IPS-20b (cell line): ENCODE measurements at regions not wholly inside any gene's neighbourhood (a gene's known extent, or its start where the extent isn't known, plus 50 kb on each side); places are given as distances from the start of the nearest gene placed in this dataset.

ENCODE experiments used
- H3K27ac ChIP-seq: one replicate; pipeline ENCODE4 v1.5.1; 2013; ENCODE audit warnings: low read length
- H3K27me3 ChIP-seq: 2 replicates; pipeline ENCODE4 v1.6.1; 2013; ENCODE audit warnings: mild to moderate bottlenecking, low read length, inconsistent platforms; ENCODE audit not compliant: insufficient read depth
- H3K36me3 ChIP-seq: 2 replicates; pipeline ENCODE4 v1.6.1; 2013; ENCODE audit warnings: low read depth, mild to moderate bottlenecking, inconsistent platforms, low read length, moderate library complexity; ENCODE audit not compliant: insufficient read depth
- H3K4me1 ChIP-seq: 2 replicates; pipeline ENCODE4 v1.6.1; 2013; ENCODE audit warnings: mild to moderate bottlenecking, control low read depth, inconsistent platforms, low read length, moderate library complexity; ENCODE audit not compliant: insufficient read depth
- H3K4me3 ChIP-seq: 2 replicates; pipeline ENCODE4 v1.5.1; 2013; ENCODE audit warnings: mild to moderate bottlenecking, low read length, inconsistent platforms
- H3K9ac ChIP-seq: 2 replicates; pipeline ENCODE4 v1.6.1; 2013; ENCODE audit warnings: low read depth, mild to moderate bottlenecking, inconsistent platforms, low read length, moderate library complexity
- H3K9me3 ChIP-seq: 2 replicates; pipeline ENCODE4 v1.6.1; 2013; ENCODE audit warnings: mild to moderate bottlenecking, low read depth, low read length, inconsistent platforms; ENCODE audit not compliant: insufficient read depth

DNA sequence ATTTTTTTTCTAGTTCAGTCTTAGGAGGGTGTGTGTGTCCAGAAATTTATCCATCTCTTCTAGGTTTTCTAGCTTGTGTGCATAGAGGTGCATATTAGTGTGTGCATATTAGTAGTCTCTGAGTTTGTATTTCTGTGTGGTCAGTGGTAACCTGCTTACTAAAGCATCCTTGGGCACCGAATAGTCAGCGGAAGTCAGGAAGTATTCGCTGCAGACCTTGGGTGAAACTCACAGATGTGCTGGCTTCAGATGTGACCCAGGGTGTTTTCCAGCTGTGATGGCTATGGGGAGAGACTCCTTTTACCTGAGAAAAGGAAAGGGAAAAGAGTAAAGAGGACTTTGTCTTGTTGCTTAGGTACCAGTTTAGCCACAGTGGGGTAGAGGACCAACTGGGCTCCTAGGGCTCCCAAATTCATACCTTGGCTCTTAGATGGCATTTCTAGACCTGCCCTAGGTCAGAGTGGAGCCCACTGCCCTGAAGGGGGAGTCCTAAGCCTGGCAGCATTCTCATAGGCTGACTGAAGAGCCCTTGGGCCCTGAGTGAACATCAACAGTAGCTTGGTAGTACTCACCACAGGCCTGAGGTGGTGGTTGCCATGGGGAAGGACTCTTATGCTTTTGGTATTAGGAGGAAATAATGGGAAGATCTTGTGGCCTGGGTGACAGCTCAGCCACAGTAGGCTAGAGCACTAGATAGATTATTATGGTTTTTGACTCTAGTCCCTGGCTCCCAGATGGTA is 286.0 kb upstream of the ZPLD1 start:
- Histone ChIP-seq H3K36me3 (no peaks in the 10 kb centered on the region), H3K27me3 (no peaks in the 10 kb centered on the region), H3K27ac (no peak overlapping the region), H3K9me3 (peaks cover 10% of the 10 kb centered on the region; the same call in 1 of the 2 replicates), H3K4me3 (no peak overlapping the region), H3K4me1 (no peaks in the 10 kb centered on the region), H3K9ac (no peak overlapping the region)

DNA sequence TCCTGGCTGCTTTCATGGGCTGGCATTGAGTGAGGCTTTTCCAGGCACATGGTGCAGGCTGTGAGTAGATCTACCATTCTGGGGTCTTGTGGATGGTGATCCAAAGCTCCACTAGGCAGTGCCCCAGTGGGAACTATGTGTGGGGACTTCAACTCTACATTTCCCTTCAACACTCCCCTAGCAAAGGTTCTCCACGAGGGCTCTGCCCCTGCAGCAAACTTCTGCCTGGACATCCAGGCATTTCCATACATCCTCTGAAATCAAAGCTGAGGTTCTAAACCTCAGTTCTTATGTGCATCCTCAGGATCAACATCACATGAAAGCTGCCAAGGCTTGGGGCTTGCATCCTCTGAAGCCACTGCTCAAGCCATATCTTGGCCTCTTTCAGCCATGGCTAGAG is 282.9 kb upstream of the ZPLD1 start:
- H3K27me3 ChIP-seq: no peaks in the 10 kb centered on the region
- peaks cover 12% of the 10 kb centered on the region; the same call in 1 of the 2 replicates for H3K9me3 ChIP-seq
- no peak overlapping the region for H3K4me3 ChIP-seq
- no peak overlapping the region for H3K27ac ChIP-seq
- no peaks in the 10 kb centered on the region for H3K36me3 ChIP-seq
- no peaks in the 10 kb centered on the region for H3K4me1 ChIP-seq
- no peak overlapping the region for H3K9ac ChIP-seq

DNA sequence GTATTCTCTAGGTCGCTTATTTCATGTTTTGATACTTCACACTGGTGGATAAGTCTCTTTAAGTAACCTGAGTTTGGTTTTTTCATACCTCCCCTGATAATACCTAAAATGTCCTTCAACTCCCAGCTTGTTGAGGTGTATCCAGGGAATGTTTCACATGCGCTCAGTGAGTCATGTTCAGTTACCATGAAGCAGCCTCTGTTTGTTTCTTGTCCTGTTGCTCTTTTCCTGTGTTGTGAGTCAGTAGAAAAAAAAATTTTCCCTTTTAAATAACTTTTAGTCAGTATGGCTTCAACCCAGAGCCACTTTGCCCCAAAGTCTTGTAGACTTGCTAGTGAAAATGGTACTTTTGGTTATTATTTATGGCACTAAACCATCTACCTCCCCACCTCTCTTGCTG is 278.4 kb upstream of the ZPLD1 start:
- no peaks in the 10 kb centered on the region for H3K36me3 ChIP-seq
- H3K9me3 ChIP-seq: peaks cover 10% of the 10 kb centered on the region; the same call in 1 of the 2 replicates
- H3K9ac ChIP-seq: no peak overlapping the region
- no peaks in the 10 kb centered on the region for H3K27me3 ChIP-seq
- no peak overlapping the region for H3K27ac ChIP-seq
- H3K4me3 ChIP-seq: no peak overlapping the region
- no peaks in the 10 kb centered on the region for H3K4me1 ChIP-seq

DNA sequence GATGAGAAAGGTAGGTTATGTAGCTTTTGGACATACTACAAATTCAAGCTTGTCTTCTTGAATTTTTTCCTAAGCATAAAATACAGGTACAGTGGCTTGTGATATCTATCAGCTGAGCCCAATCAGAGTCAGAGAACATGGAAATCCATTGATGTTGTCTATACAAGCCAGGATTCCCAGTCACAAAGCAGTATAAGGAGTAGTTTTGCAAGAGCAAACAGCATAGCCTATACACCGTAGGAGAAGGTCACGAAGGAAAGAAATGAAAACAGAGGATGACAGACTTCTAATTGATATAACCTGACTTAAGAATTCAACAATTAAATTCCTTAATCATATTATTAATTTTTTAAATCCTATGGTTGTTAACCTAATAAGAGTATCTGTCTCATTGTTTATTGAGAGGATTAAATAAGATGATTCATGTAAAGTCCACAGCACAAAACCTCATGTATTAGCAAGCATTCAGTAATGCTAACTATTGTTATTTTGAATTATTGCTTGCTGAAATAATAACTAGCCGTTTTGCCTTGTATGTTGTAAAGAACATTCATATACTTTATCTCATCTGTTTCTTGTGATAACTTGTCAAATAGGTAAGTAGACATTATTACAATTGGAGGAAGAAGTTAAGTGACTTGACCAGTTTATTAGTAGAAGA is 276.6 kb upstream of the ZPLD1 start:
- no peak overlapping the region for H3K27ac ChIP-seq
- H3K4me3 ChIP-seq: no peak overlapping the region
- peaks cover 4% of the 10 kb centered on the region; the same call in 1 of the 2 replicates for H3K9me3 ChIP-seq
- H3K9ac ChIP-seq: no peak overlapping the region
- H3K27me3 ChIP-seq: no peaks in the 10 kb centered on the region
- no peaks in the 10 kb centered on the region for H3K4me1 ChIP-seq
- no peaks in the 10 kb centered on the region for H3K36me3 ChIP-seq

DNA sequence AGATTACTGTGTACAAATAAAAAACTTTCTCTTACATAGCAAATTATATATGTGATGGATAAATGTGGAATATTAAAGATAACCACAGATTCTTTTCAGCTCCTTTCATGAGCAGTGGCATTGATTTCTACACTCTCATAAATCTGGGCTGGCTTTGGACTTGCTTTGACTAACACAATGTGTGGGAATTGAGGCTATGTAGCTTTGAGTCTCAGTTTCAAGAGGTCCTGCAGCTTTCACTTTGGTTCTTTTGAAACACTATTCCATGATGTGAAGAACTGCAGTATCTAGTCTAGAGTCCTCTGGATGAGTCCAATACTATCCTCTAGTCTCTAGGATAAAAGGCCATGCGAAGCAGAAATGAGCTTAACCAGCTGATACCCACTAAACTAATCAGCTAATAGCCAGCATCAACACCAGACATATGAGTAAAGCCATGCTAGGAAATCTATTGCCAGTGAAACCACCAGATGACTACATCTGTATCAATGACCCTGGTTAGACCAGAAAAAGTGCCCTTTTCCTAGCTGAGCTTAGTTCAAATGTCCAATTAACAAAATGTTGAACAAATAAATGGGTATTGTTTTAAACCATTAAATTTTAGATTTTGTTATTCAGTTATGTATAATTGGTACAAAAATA is 274.9 kb upstream of the ZPLD1 start:
- Histone ChIP-seq H3K27me3 (no peaks in the 10 kb centered on the region), H3K9me3 (no peaks in the 10 kb centered on the region), H3K27ac (no peak overlapping the region), H3K4me3 (no peak overlapping the region), H3K9ac (no peak overlapping the region), H3K4me1 (no peaks in the 10 kb centered on the region), H3K36me3 (no peaks in the 10 kb centered on the region)

DNA sequence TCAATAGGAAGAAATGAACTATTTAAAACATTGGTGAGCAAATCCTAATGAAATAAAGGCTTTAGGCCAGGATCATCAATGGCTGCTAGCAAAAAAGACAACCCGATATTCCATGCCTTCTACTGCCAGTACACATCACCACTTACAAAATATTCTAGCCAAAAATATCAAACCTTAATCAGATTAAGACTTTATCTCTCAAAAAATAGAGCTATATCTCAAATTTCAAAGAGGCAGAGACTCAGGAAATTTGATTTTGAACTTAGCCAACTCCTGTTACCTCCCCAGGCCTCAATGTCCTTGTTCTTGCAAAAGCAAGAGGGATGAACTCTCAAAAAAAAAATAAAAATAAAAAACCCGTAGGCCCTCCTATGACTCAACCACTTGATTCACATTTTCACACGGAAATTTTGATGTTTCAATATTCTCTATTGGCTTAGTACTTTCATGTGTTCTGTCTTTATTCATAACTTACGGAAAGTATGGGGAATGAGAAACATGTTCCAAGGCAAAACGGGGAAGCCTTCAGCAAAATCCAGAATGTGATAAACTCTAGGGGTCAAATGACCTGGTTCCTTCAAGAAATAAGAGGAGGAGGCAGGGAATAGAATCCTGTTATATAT is 273.3 kb upstream of the ZPLD1 start:
- H3K9ac ChIP-seq: no peak overlapping the region
- no peaks in the 10 kb centered on the region for H3K27me3 ChIP-seq
- no peaks in the 10 kb centered on the region for H3K4me1 ChIP-seq
- H3K27ac ChIP-seq: no peak overlapping the region
- no peaks in the 10 kb centered on the region for H3K9me3 ChIP-seq
- no peak overlapping the region for H3K4me3 ChIP-seq
- H3K36me3 ChIP-seq: no peaks in the 10 kb centered on the region

DNA sequence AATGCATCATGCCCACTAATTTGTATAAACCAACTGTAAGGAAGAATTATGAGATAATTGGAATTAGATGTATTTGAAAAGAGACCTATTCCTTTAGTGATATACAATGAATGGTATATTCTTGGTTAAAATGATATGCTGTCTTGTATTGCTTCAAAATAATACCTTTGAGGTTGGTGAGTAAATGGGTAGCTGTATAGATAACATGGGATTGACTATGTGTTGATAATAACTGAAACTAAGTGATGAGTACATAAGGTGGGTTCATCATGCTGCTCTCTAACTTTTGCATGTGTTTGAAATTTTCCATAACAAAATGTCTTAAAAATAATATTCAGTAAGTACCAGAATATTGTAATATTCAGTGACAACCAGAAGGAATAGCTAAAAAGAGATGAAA is 272.6 kb upstream of the ZPLD1 start:
- Histone ChIP-seq H3K9ac (no peak overlapping the region), H3K27ac (no peak overlapping the region), H3K27me3 (no peaks in the 10 kb centered on the region), H3K4me1 (no peaks in the 10 kb centered on the region), H3K9me3 (no peaks in the 10 kb centered on the region), H3K4me3 (no peak overlapping the region), H3K36me3 (no peaks in the 10 kb centered on the region)

DNA sequence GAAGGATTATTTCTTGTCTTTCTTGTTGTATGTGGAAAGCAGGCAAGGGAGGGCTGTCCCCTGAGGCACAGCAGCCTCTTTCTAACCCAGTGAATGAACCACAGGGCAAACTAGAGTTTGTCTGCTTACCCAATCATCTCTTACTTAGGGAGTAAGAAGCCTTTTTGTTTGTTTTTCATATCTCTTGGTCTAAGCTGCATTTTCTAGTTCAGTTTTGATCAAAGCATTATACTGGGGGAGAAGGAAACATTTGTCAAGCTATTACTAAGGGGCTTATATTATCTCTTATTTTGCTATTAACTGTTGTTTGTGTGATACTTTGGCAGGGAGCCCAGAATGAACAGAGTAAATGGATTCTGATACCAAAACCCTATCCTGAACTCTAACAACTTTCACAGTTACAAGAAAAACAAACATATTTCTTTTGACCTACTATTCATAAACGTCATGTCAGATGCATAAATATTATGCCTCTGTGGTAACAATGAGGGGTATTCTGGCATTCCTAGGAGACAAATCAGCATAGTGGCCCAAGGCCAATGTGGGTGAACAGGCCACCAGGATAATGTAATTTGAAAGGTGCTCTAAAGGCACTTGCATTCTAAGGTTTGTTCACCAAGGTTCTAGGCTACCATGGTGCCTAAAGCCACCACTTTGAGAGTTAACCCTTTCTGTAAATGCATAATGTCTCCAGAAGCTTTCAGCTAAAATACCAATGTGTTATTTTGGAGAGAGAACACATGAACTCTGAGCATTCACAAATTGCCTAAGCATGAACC is 271.6 kb upstream of the ZPLD1 start:
- Histone ChIP-seq H3K9ac (no peak overlapping the region), H3K9me3 (no peaks in the 10 kb centered on the region), H3K27ac (no peak overlapping the region), H3K27me3 (no peaks in the 10 kb centered on the region), H3K4me3 (no peak overlapping the region), H3K4me1 (no peaks in the 10 kb centered on the region), H3K36me3 (no peaks in the 10 kb centered on the region)

DNA sequence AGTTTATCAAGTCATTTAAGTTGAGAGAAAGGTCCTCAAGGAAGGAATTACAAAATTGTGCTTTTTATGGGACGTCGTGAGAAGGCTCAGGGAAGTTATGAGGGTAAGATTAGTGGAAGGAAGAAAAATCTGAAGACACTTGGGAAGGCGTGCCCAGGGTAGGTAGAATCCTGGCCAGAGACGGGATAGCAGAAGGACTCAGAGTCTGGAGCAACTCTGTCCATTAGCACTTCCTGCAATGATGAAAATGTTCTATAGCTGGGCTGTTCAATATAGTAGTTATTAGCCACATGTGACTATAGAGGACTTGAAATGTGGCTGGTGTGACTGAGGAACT is 271.0 kb upstream of the ZPLD1 start:
- no peaks in the 10 kb centered on the region for H3K36me3 ChIP-seq
- no peak overlapping the region for H3K4me3 ChIP-seq
- no peaks in the 10 kb centered on the region for H3K9me3 ChIP-seq
- H3K4me1 ChIP-seq: no peaks in the 10 kb centered on the region
- H3K27me3 ChIP-seq: no peaks in the 10 kb centered on the region
- no peak overlapping the region for H3K27ac ChIP-seq
- no peak overlapping the region for H3K9ac ChIP-seq

DNA sequence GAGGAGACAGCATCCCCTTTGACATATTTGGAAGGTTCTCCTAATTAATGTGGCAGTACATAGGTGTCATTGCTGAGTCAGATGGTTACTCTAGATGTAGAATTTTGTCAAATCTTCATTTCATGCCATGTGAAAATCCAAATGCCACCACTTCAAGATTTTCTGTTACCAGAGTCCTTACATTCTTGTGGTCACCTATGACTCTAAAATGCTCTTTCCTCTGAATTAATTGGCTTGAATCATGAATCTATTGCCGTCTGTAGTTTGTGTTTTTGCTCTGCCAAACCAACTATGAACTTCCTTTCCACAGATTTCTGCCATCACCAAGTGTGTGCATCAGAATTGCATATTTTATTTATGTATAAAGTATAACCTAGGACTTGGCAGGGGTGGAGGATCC is 269.4 kb upstream of the ZPLD1 start:
- H3K9me3 ChIP-seq: no peaks in the 10 kb centered on the region
- no peaks in the 10 kb centered on the region for H3K27me3 ChIP-seq
- no peaks in the 10 kb centered on the region for H3K4me1 ChIP-seq
- H3K36me3 ChIP-seq: no peaks in the 10 kb centered on the region
- no peak overlapping the region for H3K4me3 ChIP-seq
- H3K27ac ChIP-seq: no peak overlapping the region
- no peak overlapping the region for H3K9ac ChIP-seq

DNA sequence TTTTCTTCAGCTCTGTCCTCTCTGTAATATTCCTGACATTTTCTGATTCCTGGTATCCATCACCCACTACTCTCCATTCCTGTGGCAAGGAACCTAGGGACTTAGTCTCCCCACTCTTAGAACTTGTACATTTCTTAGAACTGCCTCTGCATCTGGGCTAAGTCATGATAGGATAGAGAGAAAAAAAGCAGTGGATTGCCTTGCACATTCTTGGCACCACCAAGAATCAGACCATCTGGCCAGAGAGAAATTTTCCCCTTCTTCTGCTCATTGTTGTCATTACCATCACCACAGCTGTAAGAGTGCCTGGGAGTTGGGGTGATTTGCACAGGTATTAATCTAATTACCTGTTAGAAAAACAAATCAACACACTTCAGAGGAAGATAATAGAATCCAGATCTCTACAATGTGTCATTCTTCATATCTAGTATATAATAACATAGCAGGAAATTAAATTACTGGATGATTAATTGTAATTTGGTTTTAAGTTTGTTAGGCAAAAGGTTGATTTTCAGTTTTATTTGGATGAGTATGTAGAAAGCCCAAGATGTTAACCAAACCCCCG is 264.8 kb upstream of the ZPLD1 start:
- no peaks in the 10 kb centered on the region for H3K36me3 ChIP-seq
- H3K27me3 ChIP-seq: no peaks in the 10 kb centered on the region
- no peak overlapping the region for H3K27ac ChIP-seq
- H3K4me3 ChIP-seq: no peak overlapping the region
- no peaks in the 10 kb centered on the region for H3K4me1 ChIP-seq
- no peak overlapping the region for H3K9ac ChIP-seq
- no peaks in the 10 kb centered on the region for H3K9me3 ChIP-seq
